SK-N-SH treated with all-trans-retinoic acid at 6 μM for 48 hours (cell line): ENCODE measurements at regions not wholly inside any gene's neighbourhood (a gene's known extent, or its start where the extent isn't known, plus 50 kb on each side); places are given as distances from the start of the nearest gene placed in this dataset.

Experiments used
- PPARA ChIP-seq: fragments of 250-450 bp; sonication (Bioruptor Pico); IDR thresholded peaks from 2 replicates; pipeline ENCODE4 v1.5.0; 2020; ENCODE audit warnings: mild to moderate bottlenecking, borderline replicate concordance
- RARB ChIP-seq: fragments of 250-450 bp; sonication (Bioruptor Pico); IDR thresholded peaks from 2 replicates; pipeline ENCODE4 v1.8.0; 2021; ENCODE audit warnings: mild to moderate bottlenecking, moderate library complexity
- TF ChIP-seq, protein P1 (sequence below): fragments of 250-450 bp; sonication (Bioruptor Pico); IDR thresholded peaks from 2 replicates; pipeline ENCODE4 v1.5.1; 2021; ENCODE audit warnings: mild to moderate bottlenecking, moderate library complexity

DNA sequence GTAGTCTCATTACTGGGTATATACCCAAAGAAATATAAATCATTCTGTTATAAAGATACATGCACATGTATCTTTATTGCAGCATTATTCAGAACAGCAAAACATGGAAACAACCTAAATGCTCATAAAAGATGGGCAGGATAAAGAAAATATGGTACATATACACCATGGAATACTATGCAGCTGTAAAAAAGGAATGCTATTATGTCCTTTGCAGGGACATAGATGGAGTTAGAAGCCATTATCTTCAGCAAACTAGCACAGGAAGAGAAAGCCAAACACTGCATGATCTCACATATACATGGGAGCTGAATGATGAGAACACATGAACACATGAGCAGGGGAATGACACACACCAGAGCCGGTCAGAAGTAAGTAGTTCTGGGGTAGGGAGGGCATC, 297.4 kb upstream of the GLI3 start:
- TF ChIP-seq PPARA (CRISPR knock-in tag) (no peak), RARB (CRISPR knock-in tag) (no peak)
- TF ChIP-seq, protein P1, sequence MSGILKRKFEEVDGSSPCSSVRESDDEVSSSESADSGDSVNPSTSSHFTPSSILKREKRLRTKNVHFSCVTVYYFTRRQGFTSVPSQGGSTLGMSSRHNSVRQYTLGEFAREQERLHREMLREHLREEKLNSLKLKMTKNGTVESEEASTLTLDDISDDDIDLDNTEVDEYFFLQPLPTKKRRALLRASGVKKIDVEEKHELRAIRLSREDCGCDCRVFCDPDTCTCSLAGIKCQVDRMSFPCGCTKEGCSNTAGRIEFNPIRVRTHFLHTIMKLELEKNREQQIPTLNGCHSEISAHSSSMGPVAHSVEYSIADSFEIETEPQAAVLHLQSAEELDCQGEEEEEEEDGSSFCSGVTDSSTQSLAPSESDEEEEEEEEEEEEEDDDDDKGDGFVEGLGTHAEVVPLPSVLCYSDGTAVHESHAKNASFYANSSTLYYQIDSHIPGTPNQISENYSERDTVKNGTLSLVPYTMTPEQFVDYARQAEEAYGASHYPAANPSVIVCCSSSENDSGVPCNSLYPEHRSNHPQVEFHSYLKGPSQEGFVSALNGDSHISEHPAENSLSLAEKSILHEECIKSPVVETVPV (CRISPR knock-in tag) = no peak
